ENCODE measurements at regions not wholly inside any gene's neighbourhood (a gene's known extent, or its start where the extent isn't known, plus 50 kb on each side); places are given as distances from the start of the nearest gene placed in this dataset.
"Not testable (repeated sequence)": the region's sequence is repeated elsewhere in the genome, so short reads cannot be mapped to it uniquely, and the experiment has no call there.

GRCh38 chr18:22828171-22828570 is 105.0 kb upstream of the RBBP8 start:
- no peak for DNase-seq

- not testable (repeated sequence) for DNase-seq
Observed at GRCh38 chr18:22828583-22828982, 104.5 kb upstream of the RBBP8 start.

GRCh38 chr18:22829781-22830180 is 103.3 kb upstream of the RBBP8 start:
- no peak for DNase-seq

GRCh38 chr18:22830511-22830910 is 102.6 kb upstream of the RBBP8 start:
- DNase-seq: no peak

- DNase-seq: no peak
Observed at GRCh38 chr18:22831441-22831904, 101.7 kb upstream of the RBBP8 start.

- DNase-seq: no peak
Observed at GRCh38 chr18:22836932-22837331, 96.2 kb upstream of the RBBP8 start.

GRCh38 chr18:22838221-22838620 is 94.9 kb upstream of the RBBP8 start:
- DNase-seq: no peak

- DNase-seq: no peak
Observed at GRCh38 chr18:22838639-22839277, 94.4 kb upstream of the RBBP8 start.

GRCh38 chr18:22839340-22839821 is 93.7 kb upstream of the RBBP8 start:
- DNase-seq: no peak

GRCh38 chr18:22840606-22841144 is 92.5 kb upstream of the RBBP8 start:
- no peak for DNase-seq

- DNase-seq: no peak
Observed at GRCh38 chr18:22841840-22842239, 91.3 kb upstream of the RBBP8 start.

- no peak for DNase-seq
Observed at GRCh38 chr18:22844190-22844589, 88.9 kb upstream of the RBBP8 start.

GRCh38 chr18:22844628-22845027 is 88.5 kb upstream of the RBBP8 start:
- no peak for DNase-seq

- no peak for DNase-seq
Observed at GRCh38 chr18:22846088-22846683, 86.9 kb upstream of the RBBP8 start.

- DNase-seq: no peak
Observed at GRCh38 chr18:22846697-22847096, 86.4 kb upstream of the RBBP8 start.

- DNase-seq: no peak
Observed at GRCh38 chr18:22847392-22847791, 85.7 kb upstream of the RBBP8 start.

- no peak for DNase-seq
Observed at GRCh38 chr18:22847867-22848451, 85.2 kb upstream of the RBBP8 start.

GRCh38 chr18:22848615-22849014 is 84.5 kb upstream of the RBBP8 start:
- no peak for DNase-seq

- no peak for DNase-seq
Observed at GRCh38 chr18:22856870-22857269, 76.3 kb upstream of the RBBP8 start.

- no peak for DNase-seq
Observed at GRCh38 chr18:22858121-22858520, 75.0 kb upstream of the RBBP8 start.

- no peak for DNase-seq
Observed at GRCh38 chr18:22860807-22861206, 72.3 kb upstream of the RBBP8 start.

GRCh38 chr18:22865354-22866116 is 67.6 kb upstream of the RBBP8 start:
- no peak for DNase-seq

- no peak for DNase-seq
Observed at GRCh38 chr18:22868831-22869230, 64.3 kb upstream of the RBBP8 start.
